HepG2 (cell line): ENCODE measurements at regions not wholly inside any gene's neighbourhood (a gene's known extent, or its start where the extent isn't known, plus 50 kb on each side); places are given as distances from the start of the nearest gene placed in this dataset.

Source experiments
- CHD2 ChIP-seq: IDR thresholded peaks from 2 replicates; pipeline ENCODE4 v1.6.1; 2011; ENCODE audit warnings: low read depth, low read length, improper control_type of control experiment
- GZF1 ChIP-seq: sonication (generic); formaldehyde crosslinking; IDR thresholded peaks from 2 replicates; pipeline ENCODE4 v1.5.1; 2020; ENCODE audit warnings: mild to moderate bottlenecking, missing genetic modification reagents
- IKZF4 ChIP-seq: sonication (generic); formaldehyde crosslinking; IDR thresholded peaks from 2 replicates; pipeline ENCODE4 v1.5.1; 2020; ENCODE audit warnings: borderline replicate concordance, mild to moderate bottlenecking, low read depth, missing genetic modification reagents; ENCODE audit errors: not compliant biosample characterization
- KDM5B ChIP-seq: sonication (generic); formaldehyde crosslinking; IDR thresholded peaks from 2 replicates; pipeline ENCODE4 v1.4.0; 2020; ENCODE audit warnings: missing genetic modification reagents, mild to moderate bottlenecking, borderline replicate concordance
- MTA3 ChIP-seq: sonication (generic); formaldehyde crosslinking; IDR thresholded peaks from 2 replicates; pipeline ENCODE4 v1.4.0; 2020; ENCODE audit warnings: missing genetic modification reagents
- NCOA2 ChIP-seq: sonication (generic); formaldehyde crosslinking; IDR thresholded peaks from 2 replicates; pipeline ENCODE4 v1.8.0; 2022; ENCODE audit warnings: inconsistent platforms
- NR3C1 ChIP-seq: sonication (generic); formaldehyde crosslinking; IDR thresholded peaks from 2 replicates; pipeline ENCODE4 v1.4.0; 2020; ENCODE audit warnings: missing genetic modification reagents
- PHF5A ChIP-seq: IDR thresholded peaks from one replicate; pipeline ENCODE4 v1.6.1; 2018; ENCODE audit warnings: low read depth, missing genetic modification reagents; ENCODE audit not compliant: unreplicated experiment
- RELA ChIP-seq: sonication (generic); formaldehyde crosslinking; IDR thresholded peaks from 2 replicates; pipeline ENCODE4 v1.4.0; 2020; ENCODE audit warnings: missing genetic modification reagents
- SAP130 ChIP-seq: IDR thresholded peaks from 2 replicates; pipeline ENCODE4 v1.6.1; 2016; ENCODE audit warnings: low read depth
- XRCC5 ChIP-seq: fragments of 200-400 bp; formaldehyde crosslinking; optimal IDR thresholded peaks from 2 replicates; pipeline ENCODE3; 2017; ENCODE audit warnings: mild to moderate bottlenecking, low read length
- ZNF205 ChIP-seq: IDR thresholded peaks from 2 replicates; pipeline ENCODE4 v1.6.1; 2018; ENCODE audit warnings: missing biosample characterization, missing genetic modification reagents
- ZNF230 ChIP-seq: sonication (generic); formaldehyde crosslinking; IDR thresholded peaks from 2 replicates; pipeline ENCODE4 v1.4.0; 2020; ENCODE audit warnings: mild to moderate bottlenecking, missing genetic modification reagents
- ZNF460 ChIP-seq: sonication (generic); formaldehyde crosslinking; IDR thresholded peaks from 2 replicates; pipeline ENCODE4 v1.5.1; 2020; ENCODE audit warnings: missing genetic modification reagents, mild to moderate bottlenecking, borderline replicate concordance
- ZNF781 ChIP-seq: sonication (generic); formaldehyde crosslinking; IDR thresholded peaks from 2 replicates; pipeline ENCODE4 v1.5.1; 2020; ENCODE audit warnings: borderline replicate concordance, mild to moderate bottlenecking, missing genetic modification reagents; ENCODE audit errors: not compliant biosample characterization
- ZNF782 ChIP-seq: sonication (generic); formaldehyde crosslinking; IDR thresholded peaks from 2 replicates; pipeline ENCODE4 v1.4.0; 2020; ENCODE audit warnings: missing genetic modification reagents, mild to moderate bottlenecking, borderline replicate concordance
- TF ChIP-seq, protein P1 (sequence below): sonication (generic); formaldehyde crosslinking; IDR thresholded peaks from 2 replicates; pipeline ENCODE4 v1.4.0; 2020; ENCODE audit warnings: low read depth, missing genetic modification reagents
- TF ChIP-seq, protein P2 (sequence below): sonication (generic); formaldehyde crosslinking; conservative IDR thresholded peaks from 2 replicates; pipeline ENCODE4 v1.4.0; 2020; ENCODE audit warnings: missing genetic modification reagents
- TF ChIP-seq, protein P3 (sequence below): sonication (generic); formaldehyde crosslinking; IDR thresholded peaks from 2 replicates; pipeline ENCODE4 v1.4.0; 2020; ENCODE audit warnings: missing genetic modification reagents, borderline replicate concordance

DNA sequence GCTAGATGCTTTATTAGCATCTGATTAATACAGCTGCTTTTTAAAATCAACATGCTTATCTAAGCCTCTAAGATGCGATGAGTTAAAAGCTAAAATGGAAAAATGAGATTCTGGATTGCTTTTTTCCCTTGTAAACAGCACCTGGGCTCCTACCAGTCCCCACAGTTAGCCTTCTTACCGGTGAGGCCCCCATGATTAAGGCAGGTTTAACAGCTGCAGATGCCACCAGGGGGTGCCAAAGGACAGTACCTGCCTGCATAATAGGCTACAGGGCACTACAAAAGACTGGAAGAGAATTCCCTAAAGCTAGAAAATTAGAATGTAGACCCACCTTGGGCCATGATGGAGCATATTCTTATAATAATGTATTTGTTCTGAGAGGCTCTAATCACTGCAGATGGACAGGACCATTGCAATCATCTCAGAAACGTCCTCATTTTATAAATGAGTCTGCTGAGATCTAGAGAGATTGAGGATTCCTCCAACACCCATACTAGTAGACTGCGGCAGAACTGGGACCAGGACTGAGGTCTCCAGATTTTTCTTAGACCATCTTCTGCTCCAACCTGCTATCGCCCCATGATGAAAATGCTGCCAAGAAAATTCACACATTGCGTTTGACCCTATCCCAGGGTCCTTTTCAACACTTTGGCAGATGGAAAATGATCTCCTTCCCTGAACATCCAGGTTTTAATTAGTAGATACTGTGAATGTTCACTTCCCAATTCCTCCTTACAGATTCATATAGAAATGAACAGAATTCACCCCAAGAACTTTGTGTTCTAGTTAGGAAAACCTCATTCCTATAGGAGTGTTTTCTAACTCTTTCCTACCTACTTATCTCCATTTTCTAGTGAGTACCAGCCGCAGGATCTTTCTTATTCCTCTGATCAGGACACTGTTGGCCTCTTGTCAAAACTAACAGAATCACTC is 148.8 kb downstream of the RPS12 start (continued):
- TF ChIP-seq ZNF782 (no peak), XRCC5 (peak; percentile 91), ZNF460 (CRISPR knock-in tag) (no peak), SAP130 (CRISPR knock-in tag) (no peak), NR3C1 (CRISPR knock-in tag) (no peak), CHD2 (no peak), ZNF230 (CRISPR knock-in tag) (no peak), ZNF205 (no peak), KDM5B (no peak), RELA (CRISPR knock-in tag) (no peak), PHF5A (CRISPR knock-in tag) (peak; percentile 50), IKZF4 (CRISPR knock-in tag) (no peak), MTA3 (CRISPR knock-in tag) (no peak), ZNF781 (no peak), GZF1 (CRISPR knock-in tag) (no peak), NCOA2 (CRISPR knock-in tag) (peak; percentile 44; the same call in 1 of the 2 replicates)
- TF ChIP-seq, protein P1, sequence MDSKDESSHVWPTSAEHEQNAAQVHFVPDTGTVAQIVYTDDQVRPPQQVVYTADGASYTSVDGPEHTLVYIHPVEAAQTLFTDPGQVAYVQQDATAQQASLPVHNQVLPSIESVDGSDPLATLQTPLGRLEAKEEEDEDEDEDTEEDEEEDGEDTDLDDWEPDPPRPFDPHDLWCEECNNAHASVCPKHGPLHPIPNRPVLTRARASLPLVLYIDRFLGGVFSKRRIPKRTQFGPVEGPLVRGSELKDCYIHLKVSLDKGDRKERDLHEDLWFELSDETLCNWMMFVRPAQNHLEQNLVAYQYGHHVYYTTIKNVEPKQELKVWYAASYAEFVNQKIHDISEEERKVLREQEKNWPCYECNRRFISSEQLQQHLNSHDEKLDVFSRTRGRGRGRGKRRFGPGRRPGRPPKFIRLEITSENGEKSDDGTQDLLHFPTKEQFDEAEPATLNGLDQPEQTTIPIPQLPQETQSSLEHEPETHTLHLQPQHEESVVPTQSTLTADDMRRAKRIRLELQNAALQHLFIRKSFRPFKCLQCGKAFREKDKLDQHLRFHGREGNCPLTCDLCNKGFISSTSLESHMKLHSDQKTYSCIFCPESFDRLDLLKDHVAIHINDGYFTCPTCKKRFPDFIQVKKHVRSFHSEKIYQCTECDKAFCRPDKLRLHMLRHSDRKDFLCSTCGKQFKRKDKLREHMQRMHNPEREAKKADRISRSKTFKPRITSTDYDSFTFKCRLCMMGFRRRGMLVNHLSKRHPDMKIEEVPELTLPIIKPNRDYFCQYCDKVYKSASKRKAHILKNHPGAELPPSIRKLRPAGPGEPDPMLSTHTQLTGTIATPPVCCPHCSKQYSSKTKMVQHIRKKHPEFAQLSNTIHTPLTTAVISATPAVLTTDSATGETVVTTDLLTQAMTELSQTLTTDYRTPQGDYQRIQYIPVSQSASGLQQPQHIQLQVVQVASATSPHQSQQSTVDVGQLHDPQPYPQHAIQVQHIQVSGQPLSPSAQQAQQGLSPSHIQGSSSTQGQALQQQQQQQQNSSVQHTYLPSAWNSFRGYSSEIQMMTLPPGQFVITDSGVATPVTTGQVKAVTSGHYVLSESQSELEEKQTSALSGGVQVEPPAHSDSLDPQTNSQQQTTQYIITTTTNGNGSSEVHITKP (CRISPR knock-in tag) = 0 out of 2 replicates have a peak, but pooled peaks have one; percentile 24
- TF ChIP-seq, protein P2, sequence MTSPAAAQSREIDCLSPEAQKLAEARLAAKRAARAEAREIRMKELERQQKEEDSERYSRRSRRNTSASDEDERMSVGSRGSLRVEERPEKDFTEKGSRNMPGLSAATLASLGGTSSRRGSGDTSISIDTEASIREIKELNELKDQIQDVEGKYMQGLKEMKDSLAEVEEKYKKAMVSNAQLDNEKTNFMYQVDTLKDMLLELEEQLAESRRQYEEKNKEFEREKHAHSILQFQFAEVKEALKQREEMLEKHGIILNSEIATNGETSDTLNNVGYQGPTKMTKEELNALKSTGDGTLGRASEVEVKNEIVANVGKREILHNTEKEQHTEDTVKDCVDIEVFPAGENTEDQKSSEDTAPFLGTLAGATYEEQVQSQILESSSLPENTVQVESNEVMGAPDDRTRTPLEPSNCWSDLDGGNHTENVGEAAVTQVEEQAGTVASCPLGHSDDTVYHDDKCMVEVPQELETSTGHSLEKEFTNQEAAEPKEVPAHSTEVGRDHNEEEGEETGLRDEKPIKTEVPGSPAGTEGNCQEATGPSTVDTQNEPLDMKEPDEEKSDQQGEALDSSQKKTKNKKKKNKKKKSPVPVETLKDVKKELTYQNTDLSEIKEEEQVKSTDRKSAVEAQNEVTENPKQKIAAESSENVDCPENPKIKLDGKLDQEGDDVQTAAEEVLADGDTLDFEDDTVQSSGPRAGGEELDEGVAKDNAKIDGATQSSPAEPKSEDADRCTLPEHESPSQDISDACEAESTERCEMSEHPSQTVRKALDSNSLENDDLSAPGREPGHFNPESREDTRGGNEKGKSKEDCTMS (CRISPR knock-in tag) = no peak
- TF ChIP-seq, protein P3, sequence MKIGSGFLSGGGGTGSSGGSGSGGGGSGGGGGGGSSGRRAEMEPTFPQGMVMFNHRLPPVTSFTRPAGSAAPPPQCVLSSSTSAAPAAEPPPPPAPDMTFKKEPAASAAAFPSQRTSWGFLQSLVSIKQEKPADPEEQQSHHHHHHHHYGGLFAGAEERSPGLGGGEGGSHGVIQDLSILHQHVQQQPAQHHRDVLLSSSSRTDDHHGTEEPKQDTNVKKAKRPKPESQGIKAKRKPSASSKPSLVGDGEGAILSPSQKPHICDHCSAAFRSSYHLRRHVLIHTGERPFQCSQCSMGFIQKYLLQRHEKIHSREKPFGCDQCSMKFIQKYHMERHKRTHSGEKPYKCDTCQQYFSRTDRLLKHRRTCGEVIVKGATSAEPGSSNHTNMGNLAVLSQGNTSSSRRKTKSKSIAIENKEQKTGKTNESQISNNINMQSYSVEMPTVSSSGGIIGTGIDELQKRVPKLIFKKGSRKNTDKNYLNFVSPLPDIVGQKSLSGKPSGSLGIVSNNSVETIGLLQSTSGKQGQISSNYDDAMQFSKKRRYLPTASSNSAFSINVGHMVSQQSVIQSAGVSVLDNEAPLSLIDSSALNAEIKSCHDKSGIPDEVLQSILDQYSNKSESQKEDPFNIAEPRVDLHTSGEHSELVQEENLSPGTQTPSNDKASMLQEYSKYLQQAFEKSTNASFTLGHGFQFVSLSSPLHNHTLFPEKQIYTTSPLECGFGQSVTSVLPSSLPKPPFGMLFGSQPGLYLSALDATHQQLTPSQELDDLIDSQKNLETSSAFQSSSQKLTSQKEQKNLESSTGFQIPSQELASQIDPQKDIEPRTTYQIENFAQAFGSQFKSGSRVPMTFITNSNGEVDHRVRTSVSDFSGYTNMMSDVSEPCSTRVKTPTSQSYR (CRISPR knock-in tag) = no peak
